H1 (cell line): ENCODE measurements at regions not wholly inside any gene's neighbourhood (a gene's known extent, or its start where the extent isn't known, plus 50 kb on each side); places are given as distances from the start of the nearest gene placed in this dataset.

Experiments used
- CTCF ChIA-PET: fragments of 300-600 bp; sonication (Branson Sonifier 250); formaldehyde crosslinking; loops from one replicate; lab custom pipeline; 2021; ENCODE audit not compliant: partially characterized antibody; lab: Charles Lee
- POLR2A ChIA-PET: fragments of 300-600 bp; sonication (Branson Sonifier 250); formaldehyde crosslinking; loops from one replicate; lab custom pipeline; 2021; ENCODE audit warnings: inconsistent platforms; ENCODE audit not compliant: partially characterized antibody; lab: Charles Lee
- DNase-seq, 2 experiments: peaks; one replicate each; pipeline versions ENCODE4 v3.0.0 to v3.0.0-alpha.2; 2010 to 2022; ENCODE audit warnings: low spot score in 2 of 2, low read depth in 1 of 2, mixed read lengths in 1 of 2
- FAIRE-seq: peaks from 2 replicates; lab custom pipeline; 2011; peaks lifted over from hg19 to GRCh38; lab: Jason Lieb, UNC
- H2AFZ ChIP-seq: 2 replicates; pipeline ENCODE4 v1.8.1; 2012; ENCODE audit warnings: low read length, inconsistent platforms
- H2AK5ac ChIP-seq: 2 replicates; pipeline ENCODE4 v1.6.1; 2013; ENCODE audit warnings: low read depth, low read length
- H2BK120ac ChIP-seq: replicated peaks from 2 replicates; pipeline ENCODE3; 2013; ENCODE audit warnings: low read depth, low read length, inconsistent platforms
- H2BK12ac ChIP-seq: 2 replicates; pipeline ENCODE4 v1.6.1; 2013; ENCODE audit warnings: low read depth, low read length
- H2BK15ac ChIP-seq: 2 replicates; pipeline ENCODE4 v1.6.1; 2013; ENCODE audit warnings: low read length
- H2BK20ac ChIP-seq: 2 replicates; pipeline ENCODE4 v1.6.1; 2013; ENCODE audit warnings: low read length
- H2BK5ac ChIP-seq: 2 replicates; pipeline ENCODE4 v1.6.1; 2013; ENCODE audit warnings: low read depth, low read length
- H3K14ac ChIP-seq: 2 replicates; pipeline ENCODE4 v1.6.1; 2013; ENCODE audit warnings: inconsistent platforms; ENCODE audit not compliant: insufficient read length
- H3K18ac ChIP-seq: 2 replicates; pipeline ENCODE4 v1.6.1; 2013; ENCODE audit warnings: low read length; ENCODE audit errors: extremely low read depth
- H3K23ac ChIP-seq: 2 replicates; pipeline ENCODE4 v1.6.1; 2013; ENCODE audit warnings: inconsistent platforms; ENCODE audit not compliant: insufficient read length
- H3K23me2 ChIP-seq: 2 replicates; pipeline ENCODE4 v1.6.1; 2013; ENCODE audit warnings: low read depth, low read length
- H3K27ac ChIP-seq: 2 replicates; pipeline ENCODE4 v1.6.1; 2011; ENCODE audit warnings: low read depth, low read length, inconsistent platforms
- H3K27me3 ChIP-seq, 4 experiments: replicated peaks in 1 of 4; 1 replicate in 1 of 4; 2 replicates in 3 of 4; pipeline versions ENCODE4 v1.6.1 to v1.8.1; 2011 to 2013; ENCODE audit warnings: low read length in 3 of 4, mild to moderate bottlenecking in 3 of 4, inconsistent platforms in 2 of 4, mixed read lengths in 2 of 4, moderate library complexity in 1 of 4; ENCODE audit not compliant: control insufficient read depth in 3 of 4, insufficient read depth in 3 of 4; ENCODE audit errors: extremely low read depth in 1 of 4
- H3K36me3 ChIP-seq, 4 experiments: 2 replicates each; pipeline versions ENCODE4 v1.6.1 to v1.8.1; 2011 to 2013; ENCODE audit warnings: mild to moderate bottlenecking in 4 of 4, low read length in 3 of 4, moderate library complexity in 2 of 4, control low read depth in 1 of 4, inconsistent platforms in 1 of 4; ENCODE audit not compliant: insufficient read depth in 4 of 4, control insufficient read depth in 2 of 4
- H3K4ac ChIP-seq: replicated peaks from 2 replicates; pipeline ENCODE3; 2013; ENCODE audit warnings: low read length, low read depth, mixed read lengths, inconsistent platforms; ENCODE audit not compliant: insufficient read length
- H3K4me1 ChIP-seq, 4 experiments: replicated peaks in 1 of 4; 1 replicate in 1 of 4; 2 replicates in 3 of 4; pipeline versions ENCODE4 v1.6.1 to v1.8.1; 2011 to 2013; ENCODE audit warnings: low read length in 3 of 4, inconsistent platforms in 2 of 4, mixed read lengths in 1 of 4; ENCODE audit not compliant: insufficient read depth in 4 of 4, control insufficient read depth in 3 of 4
- H3K4me2 ChIP-seq, 2 experiments: 2 replicates each; pipeline versions ENCODE4 v1.6.1 to v1.8.1; 2011 to 2013; ENCODE audit warnings: low read depth in 2 of 2, low read length in 2 of 2, control low read depth in 1 of 2, inconsistent platforms in 1 of 2, mild to moderate bottlenecking in 1 of 2; ENCODE audit not compliant: insufficient read depth in 1 of 2
- H3K4me3 ChIP-seq, 4 experiments: fragments of 200-600, 300-600 bp in 1 of 4; sonication (generic), shearing (Covaris generic), sonication (Bioruptor Twin) in 1 of 4; 2 replicates each; pipeline versions ENCODE4 v1.5.1 to v1.8.1; 2011 to 2016; ENCODE audit warnings: low read length in 4 of 4, low read depth in 3 of 4, control low read depth in 2 of 4, inconsistent platforms in 2 of 4, mild to moderate bottlenecking in 2 of 4, mixed read lengths in 1 of 4, moderate library complexity in 1 of 4; ENCODE audit not compliant: insufficient read depth in 2 of 4; ENCODE audit errors: extremely low read depth in 1 of 4
- H3K56ac ChIP-seq: replicated peaks from 2 replicates; pipeline ENCODE3; 2013; ENCODE audit warnings: low read depth, mild to moderate bottlenecking, mixed read lengths, low read length, inconsistent platforms; ENCODE audit not compliant: insufficient read length
- H3K79me1 ChIP-seq: 2 replicates; pipeline ENCODE4 v1.6.1; 2013; ENCODE audit warnings: low read depth, low read length, control low read depth
- H3K79me2 ChIP-seq, 2 experiments: 2 replicates each; pipeline versions ENCODE4 v1.6.1 to v1.8.1; 2012 to 2013; ENCODE audit warnings: low read length in 2 of 2, mild to moderate bottlenecking in 2 of 2, inconsistent platforms in 1 of 2; ENCODE audit not compliant: insufficient read depth in 2 of 2, control insufficient read depth in 1 of 2
- H3K9ac ChIP-seq, 4 experiments: replicated peaks in 1 of 4; 1 replicate in 1 of 4; 2 replicates in 3 of 4; pipeline versions ENCODE4 v1.6.1 to v1.8.1; 2011 to 2013; ENCODE audit warnings: low read depth in 3 of 4, low read length in 3 of 4, control low read depth in 2 of 4, mild to moderate bottlenecking in 2 of 4, moderate library complexity in 2 of 4, inconsistent platforms in 1 of 4; ENCODE audit errors: extremely low read depth in 1 of 4
- H3K9me3 ChIP-seq, 2 experiments: 2 replicates each; pipeline versions ENCODE4 v1.6.1 to v1.8.1; 2012 to 2013; ENCODE audit warnings: mild to moderate bottlenecking in 2 of 2, moderate library complexity in 2 of 2, control low read depth in 1 of 2, inconsistent platforms in 1 of 2, low read depth in 1 of 2, low read length in 1 of 2, mixed read lengths in 1 of 2; ENCODE audit not compliant: insufficient read depth in 2 of 2
- H4K20me1 ChIP-seq, 2 experiments: replicated peaks in 1 of 2; 2 replicates each; pipeline versions ENCODE3 to v1.8.1; 2011 to 2013; ENCODE audit warnings: inconsistent platforms in 2 of 2, low read length in 2 of 2, mild to moderate bottlenecking in 1 of 2; ENCODE audit not compliant: insufficient read depth in 2 of 2, control insufficient read depth in 1 of 2
- H4K5ac ChIP-seq: 2 replicates; pipeline ENCODE4 v1.6.1; 2013; ENCODE audit warnings: low read length, low read depth, mixed read lengths, inconsistent platforms; ENCODE audit not compliant: insufficient read length
- H4K8ac ChIP-seq: 2 replicates; pipeline ENCODE4 v1.8.0; 2013; ENCODE audit warnings: mild to moderate bottlenecking, moderate library complexity, low read length, inconsistent platforms; ENCODE audit not compliant: insufficient read depth; ENCODE audit errors: extremely low read depth
- H4K91ac ChIP-seq: replicated peaks from 2 replicates; pipeline ENCODE3; 2013; ENCODE audit warnings: low read length, mixed read lengths, inconsistent platforms; ENCODE audit not compliant: insufficient read length
- ASH2L ChIP-seq: fragments of 200-600, 300-600 bp; sonication (generic); IDR thresholded peaks from one replicate; pipeline ENCODE4 v1.7.1; 2017; ENCODE audit warnings: low read length
- BACH1 ChIP-seq: IDR thresholded peaks from 2 replicates; pipeline ENCODE4 v1.6.1; 2012; ENCODE audit warnings: low read length, improper control_type of control experiment
- EZH2 ChIP-seq: fragments of 200-600 bp; sonication (generic); IDR thresholded peaks from 2 replicates; pipeline ENCODE4 v1.7.1; 2012; ENCODE audit warnings: low read depth, mild to moderate bottlenecking, moderate library complexity, low read length, inconsistent platforms; ENCODE audit not compliant: severe bottlenecking
- HDAC2 ChIP-seq, 2 experiments: fragments of 300-600 bp in 1 of 2; sonication (generic) in 1 of 2; IDR thresholded peaks; 2 replicates each; pipeline ENCODE4 v1.6.1; 2011 to 2012; ENCODE audit warnings: low read depth in 2 of 2, low read length in 2 of 2, mild to moderate bottlenecking in 2 of 2, moderate library complexity in 2 of 2, borderline replicate concordance in 1 of 2, inconsistent platforms in 1 of 2
- HDAC6 ChIP-seq: IDR thresholded peaks from one replicate; pipeline ENCODE4 v1.7.1; 2012; ENCODE audit warnings: low read depth, mild to moderate bottlenecking, inconsistent platforms, low read length, moderate library complexity
- RAD21 ChIP-seq, 2 experiments: IDR thresholded peaks in 1 of 2; conservative IDR thresholded peaks in 1 of 2; 2 replicates each; pipeline ENCODE4 v1.6.1; 2011; ENCODE audit warnings: low read depth in 2 of 2, low read length in 2 of 2, improper control_type of control experiment in 1 of 2, inconsistent platforms in 1 of 2, mild to moderate bottlenecking in 1 of 2, moderate library complexity in 1 of 2
- RFX5 ChIP-seq: IDR thresholded peaks from 2 replicates; pipeline ENCODE4 v1.6.1; 2011; ENCODE audit warnings: low read depth, low read length, improper control_type of control experiment, borderline replicate concordance
- SIX5 ChIP-seq: IDR thresholded peaks from 2 replicates; pipeline ENCODE4 v1.6.1; 2011; ENCODE audit warnings: mild to moderate bottlenecking, low read depth, low read length
- SP4 ChIP-seq: IDR thresholded peaks from 2 replicates; pipeline ENCODE4 v1.6.1; 2012; ENCODE audit warnings: low read length, inconsistent platforms
- SUZ12 ChIP-seq: fragments of 200-600 bp; sonication (generic); IDR thresholded peaks from 2 replicates; pipeline ENCODE4 v1.6.1; 2012; ENCODE audit warnings: mild to moderate bottlenecking, inconsistent platforms, low read length, moderate library complexity, mixed read lengths
- WGBS, 2 experiments: shearing (Covaris generic) in 1 of 2; methylation state at CpG; one replicate each; pipeline versions ENCODE4 v1.1.6 to v1.1.7; 2013 to 2015; ENCODE audit warnings: low lambda C conversion rate in 2 of 2, mixed read lengths in 2 of 2, inconsistent platforms in 1 of 2, low coverage in 1 of 2, missing lambda C conversion rate in 1 of 2; ENCODE audit not compliant: insufficient replicate concordance in 2 of 2, insufficient coverage in 1 of 2, insufficient read length in 1 of 2; ENCODE audit errors: extremely low coverage in 1 of 2, missing lambda C conversion rate in 1 of 2; 5-methylcytosine and 5-hydroxymethylcytosine counted together
- TF ChIP-seq, protein P1 (sequence below): IDR thresholded peaks from 2 replicates; pipeline ENCODE4 v1.6.1; 2012; ENCODE audit warnings: inconsistent platforms
- TF ChIP-seq, protein P2 (sequence below): IDR thresholded peaks from 2 replicates; pipeline ENCODE4 v1.6.1; 2012; ENCODE audit warnings: low read length, inconsistent platforms

DNA sequence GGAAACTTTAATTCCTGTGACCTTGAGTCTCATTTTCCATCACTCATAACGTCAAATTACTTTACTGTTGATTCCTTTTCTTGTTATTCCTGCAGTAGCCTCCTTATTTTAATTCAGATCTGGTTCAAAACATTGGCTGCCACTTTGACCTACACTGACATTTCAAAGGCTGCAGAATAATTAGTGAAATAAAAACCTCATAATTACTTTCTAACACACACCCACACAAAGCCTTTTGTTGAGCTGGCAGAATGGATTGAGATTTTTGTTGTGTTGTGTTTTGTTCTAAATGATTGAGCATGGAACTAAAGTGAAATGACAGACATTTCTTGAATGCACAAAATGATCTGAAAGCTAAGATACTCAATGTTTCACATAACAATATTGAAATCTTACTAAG is 507.5 kb upstream of the STXBP6 start:
- CTCF ChIA-PET: interaction anchor here (1.3 kb wide), 1 partner anchor 19 kb away, joined by 5 read pairs; no protein-coding TSS in a partner anchor
- Histone ChIP-seq H2BK120ac (no peak overlapping the region), H4K5ac (no peak overlapping the region), H4K20me1 (no peaks in the 10 kb centered on the region), H2BK12ac (no peak overlapping the region), H3K9me3 (no peaks in the 10 kb centered on the region), H3K4me1 (no peaks in the 10 kb centered on the region), H3K14ac (no peak overlapping the region), H3K4ac (no peak overlapping the region), H3K79me1 (no peaks in the 10 kb centered on the region), H3K23me2 (no peaks in the 10 kb centered on the region), H2BK20ac (no peak overlapping the region), H3K27me3 (no peaks in the 10 kb centered on the region), H3K9ac (no peak overlapping the region), H4K91ac (no peak overlapping the region), H3K27ac (no peak overlapping the region), H2BK15ac (no peak overlapping the region), H3K56ac (no peak overlapping the region), H3K36me3 (no peaks in the 10 kb centered on the region), H3K18ac (no peak overlapping the region), H3K23ac (no peak overlapping the region), H2AK5ac (no peak overlapping the region), H4K8ac (no peak overlapping the region), H3K79me2 (no peaks in the 10 kb centered on the region), H3K4me2 (no peak overlapping the region), H2AFZ (no peak overlapping the region), H3K4me3 (no peak overlapping the region), H2BK5ac (no peak overlapping the region)
- FAIRE-seq (no peak), DNase-seq (no peak)
- WGBS, 2 experiments: 100% methylated on average over 1 of the region's 1 CpG; no CpG with 5 or more reads in 1 of the 2 experiments
- POLR2A ChIA-PET: no interaction called here
- TF ChIP-seq SP4 (no peak), BACH1 (no peak), HDAC6 (no peak), EZH2 (no peak), RFX5 (no peak), RAD21 (IDR thresholded peaks at IDR 0.05 in 1 of 2, conservative IDR thresholded peaks at IDR 0.05 in 1 of 2; ENCODE audit: low read depth in 2 of 2, low read length in 2 of 2) (no peak), SUZ12 (no peak), HDAC2 (IDR thresholded peaks at IDR 0.05; ENCODE audit: borderline replicate concordance in 1 of 2, low read depth in 2 of 2, low read length in 2 of 2) (no peak), ASH2L (no peak), SIX5 (no peak)
- TF ChIP-seq, protein P1, sequence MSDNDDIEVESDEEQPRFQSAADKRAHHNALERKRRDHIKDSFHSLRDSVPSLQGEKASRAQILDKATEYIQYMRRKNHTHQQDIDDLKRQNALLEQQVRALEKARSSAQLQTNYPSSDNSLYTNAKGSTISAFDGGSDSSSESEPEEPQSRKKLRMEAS: no peak
- TF ChIP-seq, protein P2, sequence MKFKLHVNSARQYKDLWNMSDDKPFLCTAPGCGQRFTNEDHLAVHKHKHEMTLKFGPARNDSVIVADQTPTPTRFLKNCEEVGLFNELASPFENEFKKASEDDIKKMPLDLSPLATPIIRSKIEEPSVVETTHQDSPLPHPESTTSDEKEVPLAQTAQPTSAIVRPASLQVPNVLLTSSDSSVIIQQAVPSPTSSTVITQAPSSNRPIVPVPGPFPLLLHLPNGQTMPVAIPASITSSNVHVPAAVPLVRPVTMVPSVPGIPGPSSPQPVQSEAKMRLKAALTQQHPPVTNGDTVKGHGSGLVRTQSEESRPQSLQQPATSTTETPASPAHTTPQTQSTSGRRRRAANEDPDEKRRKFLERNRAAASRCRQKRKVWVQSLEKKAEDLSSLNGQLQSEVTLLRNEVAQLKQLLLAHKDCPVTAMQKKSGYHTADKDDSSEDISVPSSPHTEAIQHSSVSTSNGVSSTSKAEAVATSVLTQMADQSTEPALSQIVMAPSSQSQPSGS: no peak
